Parathyroid adenoma (tissue), 2 donors: ENCODE measurements at regions not wholly inside any gene's neighbourhood (a gene's known extent, or its start where the extent isn't known, plus 50 kb on each side); places are given as distances from the start of the nearest gene placed in this dataset.

Experiments used
- H2AFZ ChIP-seq: fragments of 300-600 bp; sonication (generic); one replicate; pipeline ENCODE4 v1.7.0; 2017; ENCODE audit warnings: antibody characterized with exemption, mild to moderate bottlenecking
- H3K27ac ChIP-seq: fragments of 300-600 bp; sonication (generic); one replicate; pipeline ENCODE4 v1.7.0; 2017
- H3K27me3 ChIP-seq: fragments of 300-600 bp; sonication (generic); one replicate; pipeline ENCODE4 v1.7.0; 2017; ENCODE audit warnings: low read length; ENCODE audit not compliant: control insufficient read depth, insufficient read depth
- H3K36me3 ChIP-seq: fragments of 300-600 bp; sonication (generic); one replicate; pipeline ENCODE4 v1.7.0; 2017; ENCODE audit warnings: low read length; ENCODE audit not compliant: control insufficient read depth, insufficient read depth
- H3K4me1 ChIP-seq: fragments of 300-600 bp; sonication (generic); one replicate; pipeline ENCODE4 v1.7.0; 2017; ENCODE audit warnings: control low read depth
- H3K4me2 ChIP-seq: fragments of 300-600 bp; sonication (generic); one replicate; pipeline ENCODE4 v1.7.0; 2017; ENCODE audit warnings: low read length
- H3K4me3 ChIP-seq: fragments of 300-600 bp; sonication (generic); one replicate; pipeline ENCODE4 v1.7.0; 2017; ENCODE audit warnings: low read depth, low read length
- H3K79me2 ChIP-seq: fragments of 300-600 bp; sonication (generic); one replicate; pipeline ENCODE4 v1.7.0; 2017; ENCODE audit warnings: control low read depth
- H3K9ac ChIP-seq: fragments of 300-600 bp; sonication (generic); one replicate; pipeline ENCODE4 v1.7.0; 2017; ENCODE audit warnings: mild to moderate bottlenecking
- H3K9me3 ChIP-seq: fragments of 300-600 bp; sonication (generic); one replicate; pipeline ENCODE4 v1.7.0; 2017; ENCODE audit warnings: low read length; ENCODE audit not compliant: control insufficient read depth
- TF ChIP-seq, protein P1 (sequence below): fragments of 300-600 bp; sonication (generic); IDR thresholded peaks from one replicate; pipeline ENCODE4 v1.7.0; 2017; ENCODE audit warnings: antibody characterized with exemption, mild to moderate bottlenecking
- donor health status: primary hyperparathyroidism.

DNA sequence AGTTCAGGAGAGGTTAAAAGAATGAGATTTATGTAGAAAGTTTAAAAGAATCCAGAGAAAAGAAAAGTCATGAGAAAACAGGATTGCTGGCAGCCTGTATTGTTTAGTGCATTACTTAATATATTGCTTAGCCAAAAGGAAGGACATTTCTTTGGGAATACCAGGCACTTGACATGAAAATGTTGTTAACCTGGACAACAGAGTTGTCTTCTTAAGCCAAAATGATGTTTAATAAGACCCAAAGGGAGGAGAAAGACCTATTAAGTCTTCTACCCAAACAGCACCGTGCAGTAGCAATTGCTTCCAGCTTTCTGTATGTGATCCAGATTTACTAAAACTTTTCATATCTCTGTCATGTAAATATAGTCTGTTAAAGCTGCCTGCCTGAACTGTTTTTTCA is 74.0 kb upstream of the PRLR start:
- Histone ChIP-seq H3K79me2 (no peaks in the 10 kb centered on the region), H3K27ac (no peak overlapping the region), H3K9me3 (no peaks in the 10 kb centered on the region), H3K4me1 (peaks cover 29% of the 10 kb centered on the region), H3K36me3 (no peaks in the 10 kb centered on the region), H3K4me3 (no peak overlapping the region), H3K4me2 (no peak overlapping the region), H2AFZ (peak overlapping the region; percentile 71), H3K27me3 (no peaks in the 10 kb centered on the region), H3K9ac (no peak overlapping the region)
- TF ChIP-seq, protein P1, sequence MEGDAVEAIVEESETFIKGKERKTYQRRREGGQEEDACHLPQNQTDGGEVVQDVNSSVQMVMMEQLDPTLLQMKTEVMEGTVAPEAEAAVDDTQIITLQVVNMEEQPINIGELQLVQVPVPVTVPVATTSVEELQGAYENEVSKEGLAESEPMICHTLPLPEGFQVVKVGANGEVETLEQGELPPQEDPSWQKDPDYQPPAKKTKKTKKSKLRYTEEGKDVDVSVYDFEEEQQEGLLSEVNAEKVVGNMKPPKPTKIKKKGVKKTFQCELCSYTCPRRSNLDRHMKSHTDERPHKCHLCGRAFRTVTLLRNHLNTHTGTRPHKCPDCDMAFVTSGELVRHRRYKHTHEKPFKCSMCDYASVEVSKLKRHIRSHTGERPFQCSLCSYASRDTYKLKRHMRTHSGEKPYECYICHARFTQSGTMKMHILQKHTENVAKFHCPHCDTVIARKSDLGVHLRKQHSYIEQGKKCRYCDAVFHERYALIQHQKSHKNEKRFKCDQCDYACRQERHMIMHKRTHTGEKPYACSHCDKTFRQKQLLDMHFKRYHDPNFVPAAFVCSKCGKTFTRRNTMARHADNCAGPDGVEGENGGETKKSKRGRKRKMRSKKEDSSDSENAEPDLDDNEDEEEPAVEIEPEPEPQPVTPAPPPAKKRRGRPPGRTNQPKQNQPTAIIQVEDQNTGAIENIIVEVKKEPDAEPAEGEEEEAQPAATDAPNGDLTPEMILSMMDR, result no peak

DNA sequence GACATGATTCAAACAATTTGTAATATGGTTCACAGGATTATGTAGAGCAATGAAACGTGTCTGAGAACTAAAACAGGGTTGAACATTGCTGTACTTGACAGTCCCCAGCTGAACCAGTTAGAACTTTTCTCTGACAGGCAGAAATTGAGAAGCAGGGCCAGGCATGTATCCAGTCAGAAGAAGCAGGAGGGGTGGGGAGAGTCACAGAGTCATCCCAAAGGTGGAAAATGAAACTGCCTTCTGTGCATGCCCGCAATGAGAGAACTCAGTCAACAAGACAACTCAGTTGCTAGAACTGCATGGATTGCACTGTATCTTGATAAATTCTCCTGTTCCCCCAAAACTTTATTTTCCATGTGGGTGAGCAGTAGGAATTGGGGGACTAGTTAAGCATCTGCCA is 72.9 kb upstream of the PRLR start:
- H3K4me1 ChIP-seq, result peaks cover 23% of the 10 kb centered on the region
- H3K9me3 ChIP-seq, result no peaks in the 10 kb centered on the region
- no peaks in the 10 kb centered on the region for H3K27me3 ChIP-seq
- no peak overlapping the region for H3K4me2 ChIP-seq
- no peaks in the 10 kb centered on the region for H3K36me3 ChIP-seq
- H3K27ac ChIP-seq, result no peak overlapping the region
- H3K4me3 ChIP-seq, result no peak overlapping the region
- TF ChIP-seq, protein P1, result no peak
- H3K79me2 ChIP-seq, result no peaks in the 10 kb centered on the region
- H2AFZ ChIP-seq, result peak overlapping the region; percentile 4
- no peak overlapping the region for H3K9ac ChIP-seq

DNA sequence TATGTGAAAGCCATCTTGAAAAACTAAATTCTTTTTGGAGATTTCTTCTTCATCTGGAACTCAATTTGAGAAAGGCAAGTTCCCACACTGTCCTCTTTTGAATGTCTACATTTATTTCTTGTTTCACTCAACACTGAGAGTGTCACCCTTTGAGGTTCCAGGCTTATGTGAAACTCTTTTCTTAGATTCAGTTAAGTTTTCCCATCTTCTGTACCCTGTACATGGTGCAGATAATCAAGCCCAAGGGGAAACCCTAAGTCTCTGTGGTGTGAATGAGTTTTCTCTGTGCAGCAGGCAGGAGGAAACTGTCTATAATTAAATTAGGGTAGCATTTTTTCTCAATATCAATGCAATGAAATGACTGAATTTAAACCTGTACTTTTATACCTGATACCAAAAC is 72.3 kb upstream of the PRLR start:
- Histone ChIP-seq H3K27ac (no peak overlapping the region), H2AFZ (peak overlapping the region; percentile 12), H3K4me2 (no peak overlapping the region), H3K9ac (no peak overlapping the region), H3K4me3 (no peak overlapping the region), H3K4me1 (peaks cover 19% of the 10 kb centered on the region), H3K79me2 (no peaks in the 10 kb centered on the region), H3K9me3 (no peaks in the 10 kb centered on the region), H3K36me3 (no peaks in the 10 kb centered on the region), H3K27me3 (no peaks in the 10 kb centered on the region)
- TF ChIP-seq, protein P1, result no peak

DNA sequence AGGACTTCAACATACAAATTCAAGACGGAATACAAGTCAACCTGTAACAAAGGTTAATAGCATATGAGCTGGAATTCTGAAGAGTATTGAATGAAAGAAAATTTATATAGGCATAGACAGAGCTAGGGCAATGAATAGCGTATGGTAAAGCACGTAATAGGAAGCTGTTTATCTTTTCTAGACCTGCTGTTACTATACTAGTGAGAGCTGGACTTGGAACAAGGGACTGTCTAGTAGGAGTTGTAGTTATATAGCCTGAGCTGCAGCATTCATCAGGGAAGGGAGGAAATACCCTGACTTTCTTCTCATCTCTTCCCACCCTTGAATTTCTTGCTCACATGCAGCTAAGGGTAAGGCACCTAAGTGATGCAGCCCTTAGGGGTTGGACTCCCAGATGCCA is 67.5 kb upstream of the PRLR start:
- Histone ChIP-seq H3K9me3 (no peaks in the 10 kb centered on the region), H3K4me3 (no peak overlapping the region), H2AFZ (peak overlapping the region; percentile 18), H3K36me3 (no peaks in the 10 kb centered on the region), H3K27ac (no peak overlapping the region), H3K4me2 (no peak overlapping the region), H3K79me2 (no peaks in the 10 kb centered on the region), H3K9ac (no peak overlapping the region), H3K4me1 (no peaks in the 10 kb centered on the region), H3K27me3 (no peaks in the 10 kb centered on the region)
- TF ChIP-seq, protein P1, result no peak

DNA sequence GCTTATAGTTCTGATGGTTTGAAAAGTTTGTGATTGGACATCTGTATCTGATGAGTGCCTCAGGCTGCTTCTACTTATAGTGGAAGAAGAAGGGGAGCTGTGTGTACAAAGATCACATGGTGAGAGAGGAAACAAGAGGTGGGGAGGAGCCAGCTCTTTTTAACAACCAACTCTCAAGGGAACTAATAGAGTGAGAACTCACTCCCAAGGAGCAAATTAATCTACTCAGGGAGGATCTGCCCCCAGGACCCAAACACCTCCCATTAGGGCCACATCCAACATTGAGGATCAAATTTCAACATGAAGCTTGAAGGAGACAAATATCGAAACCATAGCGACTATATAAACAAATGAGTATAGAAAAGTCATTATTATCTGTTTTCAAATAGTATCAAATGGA is 64.7 kb upstream of the PRLR start:
- Histone ChIP-seq H3K27ac (no peak overlapping the region), H3K36me3 (no peaks in the 10 kb centered on the region), H3K79me2 (no peaks in the 10 kb centered on the region), H2AFZ (peak overlapping the region; percentile 0), H3K27me3 (no peaks in the 10 kb centered on the region), H3K9me3 (no peaks in the 10 kb centered on the region), H3K4me1 (no peaks in the 10 kb centered on the region), H3K4me3 (no peak overlapping the region), H3K9ac (no peak overlapping the region), H3K4me2 (no peak overlapping the region)
- TF ChIP-seq, protein P1, result no peak
